Uterus (tissue), 2 donors: ENCODE measurements at regions not wholly inside any gene's neighbourhood (a gene's known extent, or its start where the extent isn't known, plus 50 kb on each side); places are given as distances from the start of the nearest gene placed in this dataset.

Experiments
- POLR2A ChIP-seq, 2 donors: fragments of 450-650 bp; IDR thresholded peaks; one replicate each; pipeline ENCODE4 v1.6.1; 2016; ENCODE audit warnings: antibody characterized with exemption in 2 of 2, mild to moderate bottlenecking in 1 of 2, moderate library complexity in 1 of 2
- TF ChIP-seq, protein P1 (sequence below), 4 experiments: fragments of 200-600 bp in 2 of 4; fragments of 450-650 bp in 2 of 4; sonication (generic) in 2 of 4; IDR thresholded peaks; one replicate each; pipeline ENCODE4 v1.5.1; 2016 to 2019; ENCODE audit warnings: antibody characterized with exemption in 4 of 4, mild to moderate bottlenecking in 2 of 4, moderate library complexity in 1 of 4

DNA sequence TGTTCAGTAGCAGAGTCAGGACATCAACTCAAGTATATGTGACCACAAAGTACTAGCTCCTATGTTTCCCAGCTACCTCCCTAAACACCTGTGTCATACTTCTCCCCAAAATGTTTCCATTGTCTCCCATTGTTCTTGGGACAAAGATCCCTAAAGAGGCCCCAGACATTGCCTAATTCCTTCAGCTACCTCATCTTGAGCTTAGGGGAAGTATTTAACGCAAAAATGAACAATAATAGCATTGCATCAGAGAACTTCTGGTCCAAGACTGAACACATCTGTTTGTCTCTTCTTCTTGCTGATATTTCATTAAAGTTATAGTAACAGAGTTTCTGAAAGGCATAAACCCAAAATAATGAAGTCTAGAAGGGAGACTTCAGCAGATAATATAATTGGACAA is 430.8 kb downstream of the MTRR start:
- TF ChIP-seq POLR2A (IDR thresholded peaks at IDR 0.05): no peak
- TF ChIP-seq, protein P1, sequence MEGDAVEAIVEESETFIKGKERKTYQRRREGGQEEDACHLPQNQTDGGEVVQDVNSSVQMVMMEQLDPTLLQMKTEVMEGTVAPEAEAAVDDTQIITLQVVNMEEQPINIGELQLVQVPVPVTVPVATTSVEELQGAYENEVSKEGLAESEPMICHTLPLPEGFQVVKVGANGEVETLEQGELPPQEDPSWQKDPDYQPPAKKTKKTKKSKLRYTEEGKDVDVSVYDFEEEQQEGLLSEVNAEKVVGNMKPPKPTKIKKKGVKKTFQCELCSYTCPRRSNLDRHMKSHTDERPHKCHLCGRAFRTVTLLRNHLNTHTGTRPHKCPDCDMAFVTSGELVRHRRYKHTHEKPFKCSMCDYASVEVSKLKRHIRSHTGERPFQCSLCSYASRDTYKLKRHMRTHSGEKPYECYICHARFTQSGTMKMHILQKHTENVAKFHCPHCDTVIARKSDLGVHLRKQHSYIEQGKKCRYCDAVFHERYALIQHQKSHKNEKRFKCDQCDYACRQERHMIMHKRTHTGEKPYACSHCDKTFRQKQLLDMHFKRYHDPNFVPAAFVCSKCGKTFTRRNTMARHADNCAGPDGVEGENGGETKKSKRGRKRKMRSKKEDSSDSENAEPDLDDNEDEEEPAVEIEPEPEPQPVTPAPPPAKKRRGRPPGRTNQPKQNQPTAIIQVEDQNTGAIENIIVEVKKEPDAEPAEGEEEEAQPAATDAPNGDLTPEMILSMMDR (IDR thresholded peaks at IDR 0.05): no peak
